T47D (cell line): ENCODE measurements at regions not wholly inside any gene's neighbourhood (a gene's known extent, or its start where the extent isn't known, plus 50 kb on each side); places are given as distances from the start of the nearest gene placed in this dataset.

Experiments
- DNase-seq, 2 experiments: peaks; one replicate each; pipeline versions ENCODE4 v3.0.0 to v3.0.0-alpha.2; 2011 to 2012; ENCODE audit warnings: low read depth in 1 of 2, low spot score in 1 of 2
- JUND ChIP-seq: IDR thresholded peaks from 2 replicates; pipeline ENCODE4 v1.6.1; 2012; ENCODE audit warnings: low read depth
- in situ Hi-C: cut with HindIII; loops from 2 replicates; pipeline ENCODE4 v1.10.0; 2016; ENCODE audit warnings: low sequenced_read_pairs, low pct_unique_long_range_greater_than_20kb

- TF ChIP-seq JUND, result no peak
- in situ Hi-C loops, result no loop called here
- no peak for DNase-seq
Measured at GRCh38 chr2:2564300-2565078, 233.4 kb upstream of the MYT1L start.

GRCh38 chr2:2563309-2563860 lies 232.3 kb upstream of the MYT1L start:
- in situ Hi-C loops, result no loop called here
- TF ChIP-seq JUND, result no peak
- no peak for DNase-seq

- in situ Hi-C loops, result no loop called here
- no peak for DNase-seq
- no peak for TF ChIP-seq JUND
Measured at GRCh38 chr2:2562867-2563266, 231.8 kb upstream of the MYT1L start.

- no peak for TF ChIP-seq JUND
- in situ Hi-C loops, result no loop called here
- no peak for DNase-seq
Measured at GRCh38 chr2:2561346-2562095, 230.4 kb upstream of the MYT1L start.

- in situ Hi-C loops, result no loop called here
- no peak for DNase-seq
- TF ChIP-seq JUND, result no peak
Measured at GRCh38 chr2:2560374-2561015, 229.4 kb upstream of the MYT1L start.

GRCh38 chr2:2558476-2558875 lies 227.4 kb upstream of the MYT1L start:
- no peak for TF ChIP-seq JUND
- no peak for DNase-seq
- in situ Hi-C loops, result no loop called here

- DNase-seq, result no peak
- no peak for TF ChIP-seq JUND
- in situ Hi-C loops, result no loop called here
Measured at GRCh38 chr2:2557475-2557874, 226.4 kb upstream of the MYT1L start.

GRCh38 chr2:2550856-2551255 lies 219.8 kb upstream of the MYT1L start:
- in situ Hi-C loops, result no loop called here
- no peak for DNase-seq
- TF ChIP-seq JUND, result no peak

GRCh38 chr2:2547911-2548310 lies 216.8 kb upstream of the MYT1L start:
- DNase-seq, result no peak
- TF ChIP-seq JUND, result no peak
- in situ Hi-C loops, result no loop called here

GRCh38 chr2:2547451-2547850 lies 216.4 kb upstream of the MYT1L start:
- no peak for DNase-seq
- no peak for TF ChIP-seq JUND
- in situ Hi-C loops, result no loop called here

GRCh38 chr2:2546046-2546445 lies 215.0 kb upstream of the MYT1L start:
- DNase-seq, result no peak
- in situ Hi-C loops, result no loop called here
- no peak for TF ChIP-seq JUND

- TF ChIP-seq JUND, result no peak
- in situ Hi-C loops, result no loop called here
- DNase-seq, result peak in 1 of 2 experiments; percentile 1
Measured at GRCh38 chr2:2542966-2543611, 212.0 kb upstream of the MYT1L start.
